MCF 10A (cell line): ENCODE measurements at regions not wholly inside any gene's neighbourhood (a gene's known extent, or its start where the extent isn't known, plus 50 kb on each side); places are given as distances from the start of the nearest gene placed in this dataset.

ENCODE experiments used
- BruUV-seq: library from RNA; stranded (reverse); fragments of 400-500 nt; replicated peaks from 2 replicates; lab custom pipeline; 2021; lab: Mats Ljungman, UMichigan
- CTCF ChIA-PET: fragments of 300-600 bp; sonication (Branson Sonifier 250); formaldehyde crosslinking; extraction: SDS; loops from one replicate; lab custom pipeline; 2021; ENCODE audit warnings: antibody characterized with exemption, inconsistent platforms; lab: Yijun Ruan, JAX
- POLR2A ChIA-PET: fragments of 300-600, 350-650 bp; sonication (Branson Sonifier 250); formaldehyde crosslinking; extraction: SDS; loops from one replicate; lab custom pipeline; 2020; ENCODE audit warnings: antibody characterized with exemption, inconsistent platforms; lab: Yijun Ruan, JAX
- DNase-seq: peaks from one replicate; pipeline ENCODE4 v3.0.0-alpha.2; 2018; ENCODE audit not compliant: unreplicated experiment
- H3K27ac Mint-ChIP-seq: one replicate; pipeline ENCODE4 v1.8.0; 2022; ENCODE audit warnings: mild to moderate bottlenecking, low read depth, mixed read lengths; ENCODE audit not compliant: unreplicated experiment
- H3K27me3 Mint-ChIP-seq: one replicate; pipeline ENCODE4 v1.8.0; 2022; ENCODE audit warnings: mixed read lengths; ENCODE audit not compliant: insufficient read depth, unreplicated experiment
- H3K36me3 Mint-ChIP-seq: one replicate; pipeline ENCODE4 v1.8.0; 2022; ENCODE audit warnings: mild to moderate bottlenecking, moderate library complexity, mixed read lengths; ENCODE audit not compliant: insufficient read depth, unreplicated experiment
- H3K4me1 Mint-ChIP-seq: one replicate; pipeline ENCODE4 v1.8.0; 2022; ENCODE audit warnings: mixed read lengths; ENCODE audit not compliant: insufficient read depth, unreplicated experiment
- H3K4me3 Mint-ChIP-seq: one replicate; pipeline ENCODE4 v1.8.0; 2022; ENCODE audit warnings: mild to moderate bottlenecking, moderate library complexity, mixed read lengths; ENCODE audit not compliant: unreplicated experiment
- H3K9me3 Mint-ChIP-seq: one replicate; pipeline ENCODE4 v1.8.0; 2022; ENCODE audit warnings: mixed read lengths; ENCODE audit not compliant: unreplicated experiment
- intact Hi-C: fragments of 100-400 bp; cut with micrococcal nuclease; formaldehyde crosslinking; loops from 2 replicates; pipeline ENCODE4 v1.14.1; 2022
- TF ChIP-seq, protein P1 (sequence below): fragments of 200-600 bp; IDR thresholded peaks from one replicate; pipeline ENCODE4 v1.8.0; 2022; ENCODE audit warnings: antibody characterized with exemption, mild to moderate bottlenecking; ENCODE audit not compliant: unreplicated experiment

DNA sequence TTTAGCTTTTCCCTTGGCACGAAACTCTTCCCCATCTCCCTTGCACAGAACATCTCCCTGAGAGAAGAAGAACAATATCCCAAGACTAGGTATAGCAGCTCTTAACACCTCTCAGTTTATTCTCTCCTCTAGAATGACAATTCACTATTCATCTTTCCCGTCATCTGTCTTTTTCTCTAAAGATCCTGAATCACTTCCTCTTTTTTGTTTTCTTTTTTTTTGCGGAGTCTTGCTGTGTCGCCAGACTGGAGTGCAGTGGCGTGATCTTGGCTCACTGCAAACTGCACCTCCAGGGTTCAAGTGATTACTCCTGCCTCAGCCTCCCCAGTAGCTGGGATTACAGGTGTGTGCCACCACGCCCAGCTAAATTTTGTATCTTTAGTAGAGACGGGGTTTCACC is 574.4 kb upstream of the MAP3K7 start:
- DNase-seq = no peak
- Mint-ChIP-seq H3K27ac (no peak overlapping the region), H3K36me3 (no peaks in the 10 kb centered on the region), H3K27me3 (peaks cover 25% of the 10 kb centered on the region), H3K4me1 (no peaks in the 10 kb centered on the region), H3K4me3 (no peak overlapping the region), H3K9me3 (no peaks in the 10 kb centered on the region)
- TF ChIP-seq, protein P1, sequence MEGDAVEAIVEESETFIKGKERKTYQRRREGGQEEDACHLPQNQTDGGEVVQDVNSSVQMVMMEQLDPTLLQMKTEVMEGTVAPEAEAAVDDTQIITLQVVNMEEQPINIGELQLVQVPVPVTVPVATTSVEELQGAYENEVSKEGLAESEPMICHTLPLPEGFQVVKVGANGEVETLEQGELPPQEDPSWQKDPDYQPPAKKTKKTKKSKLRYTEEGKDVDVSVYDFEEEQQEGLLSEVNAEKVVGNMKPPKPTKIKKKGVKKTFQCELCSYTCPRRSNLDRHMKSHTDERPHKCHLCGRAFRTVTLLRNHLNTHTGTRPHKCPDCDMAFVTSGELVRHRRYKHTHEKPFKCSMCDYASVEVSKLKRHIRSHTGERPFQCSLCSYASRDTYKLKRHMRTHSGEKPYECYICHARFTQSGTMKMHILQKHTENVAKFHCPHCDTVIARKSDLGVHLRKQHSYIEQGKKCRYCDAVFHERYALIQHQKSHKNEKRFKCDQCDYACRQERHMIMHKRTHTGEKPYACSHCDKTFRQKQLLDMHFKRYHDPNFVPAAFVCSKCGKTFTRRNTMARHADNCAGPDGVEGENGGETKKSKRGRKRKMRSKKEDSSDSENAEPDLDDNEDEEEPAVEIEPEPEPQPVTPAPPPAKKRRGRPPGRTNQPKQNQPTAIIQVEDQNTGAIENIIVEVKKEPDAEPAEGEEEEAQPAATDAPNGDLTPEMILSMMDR = no peak
- BruUV-seq = no TSS peak
- intact Hi-C loops = no loop called here
- CTCF ChIA-PET = interaction anchor here (0.7 kb wide), 1 partner anchor 13 kb away, joined by 3 read pairs; no protein-coding TSS in a partner anchor
- POLR2A ChIA-PET = no interaction called here

DNA sequence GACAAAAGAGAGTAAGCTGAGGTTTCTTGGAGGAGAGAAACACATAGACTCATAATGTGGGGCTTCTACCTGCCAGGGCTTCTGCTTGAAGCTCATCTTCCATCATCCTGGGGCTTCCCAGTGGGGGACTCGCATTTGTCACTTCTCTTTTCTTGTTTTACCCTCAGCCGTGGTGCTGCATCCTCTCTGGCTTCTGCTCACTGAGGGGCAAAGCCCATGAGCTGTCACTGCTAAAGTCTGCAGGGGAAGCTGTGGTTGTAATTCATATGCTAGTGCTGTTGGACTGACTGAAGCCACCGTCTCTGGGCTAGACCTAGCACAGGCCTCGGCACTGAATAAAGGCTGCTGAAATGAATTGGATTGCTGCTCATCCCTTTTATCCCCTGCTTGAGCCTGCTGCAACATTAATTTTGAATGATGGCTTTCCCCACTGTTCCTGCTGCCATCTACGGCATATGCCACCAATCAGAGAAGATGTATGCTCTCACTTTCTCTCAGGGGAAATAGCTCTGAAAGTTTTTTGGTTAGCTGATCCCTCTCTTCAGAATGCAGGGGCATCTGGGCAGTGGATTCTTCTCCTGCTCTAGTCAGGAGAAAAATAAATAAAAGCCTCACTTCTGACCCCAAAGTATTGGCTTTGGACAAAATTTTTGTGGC is 568.4 kb upstream of the MAP3K7 start:
- no peaks in the 10 kb centered on the region for H3K4me1 Mint-ChIP-seq
- TF ChIP-seq, protein P1 = no peak
- H3K27me3 Mint-ChIP-seq = peaks cover 24% of the 10 kb centered on the region
- no peak overlapping the region for H3K4me3 Mint-ChIP-seq
- CTCF ChIA-PET = interaction anchor here (0.9 kb wide), 1 partner anchor 11 kb away, joined by 3 read pairs; no protein-coding TSS in a partner anchor
- intact Hi-C loops = no loop called here
- no TSS peak for BruUV-seq
- H3K9me3 Mint-ChIP-seq = no peaks in the 10 kb centered on the region
- POLR2A ChIA-PET = no interaction called here
- DNase-seq = no peak
- no peak overlapping the region for H3K27ac Mint-ChIP-seq
- no peaks in the 10 kb centered on the region for H3K36me3 Mint-ChIP-seq

GRCh38 chr6:91152824-91153223 is 566.0 kb upstream of the MAP3K7 start:
- intact Hi-C loops = no loop called here
- Mint-ChIP-seq H3K9me3 (no peaks in the 10 kb centered on the region), H3K36me3 (no peaks in the 10 kb centered on the region), H3K27me3 (peaks cover 29% of the 10 kb centered on the region), H3K4me1 (no peaks in the 10 kb centered on the region), H3K27ac (no peak overlapping the region), H3K4me3 (no peak overlapping the region)
- BruUV-seq = no TSS peak
- TF ChIP-seq, protein P1 = no peak
- ChIA-PET POLR2A (no interaction called here), CTCF (interaction anchor here (0.5 kb wide), 1 partner anchor 31 kb away, joined by 5 read pairs; no protein-coding TSS in a partner anchor)
- DNase-seq = no peak

GRCh38 chr6:91149956-91150705 is 563.3 kb upstream of the MAP3K7 start:
- Mint-ChIP-seq H3K36me3 (no peaks in the 10 kb centered on the region), H3K27me3 (peaks cover 23% of the 10 kb centered on the region), H3K4me1 (no peaks in the 10 kb centered on the region), H3K27ac (no peak overlapping the region), H3K4me3 (no peak overlapping the region), H3K9me3 (no peaks in the 10 kb centered on the region)
- ChIA-PET POLR2A (no interaction called here), CTCF (interaction anchor here (0.7 kb wide), 1 partner anchor 993 kb away, joined by 3 read pairs; no protein-coding TSS in a partner anchor)
- peak; percentile 9 for DNase-seq
- intact Hi-C loops = no loop called here
- no TSS peak for BruUV-seq
- TF ChIP-seq, protein P1 = no peak
